ENCODE measurements at regions not wholly inside any gene's neighbourhood (a gene's known extent, or its start where the extent isn't known, plus 50 kb on each side); places are given as distances from the start of the nearest gene placed in this dataset.

DNA sequence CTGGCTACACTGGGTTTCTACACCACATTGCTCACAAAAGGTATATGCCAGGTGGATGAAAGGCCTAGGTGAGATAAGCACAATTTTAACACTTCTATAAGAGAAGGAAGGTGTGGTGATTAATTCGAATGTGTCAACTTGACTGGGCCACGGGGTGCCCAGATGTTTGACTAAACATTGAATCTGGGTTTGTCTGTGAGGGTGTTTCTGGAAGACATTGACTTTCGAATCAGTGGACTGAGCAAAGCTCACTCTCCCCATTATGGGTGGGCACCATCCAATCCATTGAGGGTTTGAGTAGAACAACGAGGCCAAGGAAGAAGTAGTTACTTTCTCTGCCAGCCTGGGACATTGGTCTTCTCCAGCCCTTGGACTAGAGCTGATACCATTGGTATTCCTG lies 78.2 kb upstream of the COL5A1 start:
- Mint-ChIP-seq H3K27ac (no peak overlapping the region), H3K36me3 (no peaks in the 10 kb centered on the region), H3K9me3 (peaks cover 17% of the 10 kb centered on the region), H3K4me3 (no peak overlapping the region), H3K4me1 (no peaks in the 10 kb centered on the region), H3K27me3 (ENCODE audit: low read depth) (no peaks in the 10 kb centered on the region)
- no peak for DNase-seq (ENCODE audit: low spot score in 2 of 2, unreplicated experiment in 2 of 2)
- no peak for TF ChIP-seq CTCF (IDR thresholded peaks at IDR 0.05; ENCODE audit: unreplicated experiment)

DNA sequence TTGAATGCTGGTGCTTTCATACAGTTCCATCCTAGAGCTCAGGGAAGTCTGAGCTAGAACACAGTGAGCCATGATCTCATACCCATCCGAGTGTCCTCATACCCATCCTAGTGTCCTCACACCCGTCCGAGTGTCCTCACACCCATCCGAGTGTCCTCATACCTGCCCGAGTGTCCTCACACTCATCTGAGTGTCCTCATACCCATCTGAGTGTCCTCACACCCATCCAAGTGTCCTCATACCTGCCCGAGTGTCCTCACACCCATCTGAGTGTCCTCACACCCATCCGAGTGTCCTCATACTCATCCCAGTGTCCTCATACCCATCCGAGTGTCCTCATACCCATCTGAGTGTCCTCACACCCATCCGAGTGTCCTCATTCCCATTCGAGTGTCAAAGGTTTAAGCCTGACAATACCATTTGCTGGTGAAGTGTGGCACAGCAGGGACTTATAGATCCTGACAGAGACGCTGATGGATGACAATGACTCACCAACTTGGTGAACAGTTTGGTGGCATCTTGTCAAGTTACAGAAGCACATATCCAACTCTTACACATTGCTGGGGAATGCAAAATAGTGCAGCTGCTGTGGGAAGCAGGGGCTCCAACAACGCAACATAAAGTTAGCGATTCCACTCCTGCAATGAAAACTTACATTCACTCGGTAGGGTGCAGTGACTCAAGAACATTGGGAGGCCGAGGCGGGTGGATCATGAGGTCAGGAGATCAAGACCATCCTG lies 77.0 kb upstream of the COL5A1 start:
- Mint-ChIP-seq H3K27me3 (ENCODE audit: low read depth) (no peaks in the 10 kb centered on the region), H3K4me1 (no peaks in the 10 kb centered on the region), H3K36me3 (no peaks in the 10 kb centered on the region), H3K27ac (no peak overlapping the region), H3K9me3 (peaks cover 17% of the 10 kb centered on the region), H3K4me3 (no peak overlapping the region)
- DNase-seq (ENCODE audit: low spot score in 2 of 2, unreplicated experiment in 2 of 2), result peak in 1 of 2 experiments; percentile 22
- TF ChIP-seq CTCF (IDR thresholded peaks at IDR 0.05; ENCODE audit: unreplicated experiment), result no peak

GRCh38 chr9:134565316-134565915 lies 76.2 kb upstream of the COL5A1 start:
- H3K36me3 Mint-ChIP-seq, result no peaks in the 10 kb centered on the region
- H3K4me1 Mint-ChIP-seq, result no peaks in the 10 kb centered on the region
- H3K27me3 Mint-ChIP-seq (ENCODE audit: low read depth), result no peaks in the 10 kb centered on the region
- peak in 1 of 2 experiments; percentile 3 for DNase-seq (ENCODE audit: low spot score in 2 of 2, unreplicated experiment in 2 of 2)
- no peak overlapping the region for H3K4me3 Mint-ChIP-seq
- peaks cover 17% of the 10 kb centered on the region for H3K9me3 Mint-ChIP-seq
- no peak for TF ChIP-seq CTCF (IDR thresholded peaks at IDR 0.05; ENCODE audit: unreplicated experiment)
- H3K27ac Mint-ChIP-seq, result no peak overlapping the region

DNA sequence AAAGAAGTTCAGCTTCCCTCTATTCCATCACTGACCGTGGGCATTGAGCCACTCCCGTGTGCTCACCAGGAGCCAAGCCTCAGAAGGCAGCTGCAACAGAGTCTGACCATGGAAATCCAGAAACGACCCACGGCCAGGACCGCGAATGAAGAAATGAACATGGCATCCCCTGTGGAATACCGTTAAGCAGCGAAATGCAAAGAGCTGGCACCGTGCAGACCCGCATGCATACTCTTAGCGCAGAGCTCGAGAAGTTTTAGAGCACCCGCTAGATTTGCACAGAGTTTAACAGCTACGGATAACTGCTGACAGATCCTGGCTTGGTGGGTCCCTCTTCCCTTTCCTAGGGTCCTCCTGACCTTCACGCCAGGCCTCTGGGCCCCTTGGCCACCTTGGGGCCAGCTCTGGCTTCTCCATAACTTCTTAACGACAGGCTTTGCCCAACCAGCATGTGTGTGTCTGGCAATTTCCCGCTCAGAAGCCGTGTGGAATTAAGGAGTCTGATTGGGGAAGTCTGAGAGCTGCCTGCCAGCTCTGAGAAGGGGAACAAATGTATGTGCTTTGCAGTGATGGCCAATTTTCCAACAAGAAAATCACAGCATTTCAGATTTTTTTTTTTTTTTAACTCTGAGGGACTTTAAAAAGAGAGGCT lies 75.3 kb upstream of the COL5A1 start:
- Mint-ChIP-seq H3K9me3 (peaks cover 17% of the 10 kb centered on the region), H3K27ac (no peak overlapping the region), H3K4me1 (no peaks in the 10 kb centered on the region), H3K36me3 (no peaks in the 10 kb centered on the region), H3K27me3 (ENCODE audit: low read depth) (no peaks in the 10 kb centered on the region), H3K4me3 (no peak overlapping the region)
- no peak for TF ChIP-seq CTCF (IDR thresholded peaks at IDR 0.05; ENCODE audit: unreplicated experiment)
- DNase-seq (ENCODE audit: low spot score in 2 of 2, unreplicated experiment in 2 of 2), result peak in 1 of 2 experiments; percentile 21

GRCh38 chr9:134566936-134567335 lies 74.7 kb upstream of the COL5A1 start:
- no peaks in the 10 kb centered on the region for H3K27me3 Mint-ChIP-seq (ENCODE audit: low read depth)
- H3K4me3 Mint-ChIP-seq, result no peak overlapping the region
- peak in 1 of 2 experiments; percentile 9 for DNase-seq (ENCODE audit: low spot score in 2 of 2, unreplicated experiment in 2 of 2)
- no peak for TF ChIP-seq CTCF (IDR thresholded peaks at IDR 0.05; ENCODE audit: unreplicated experiment)
- H3K9me3 Mint-ChIP-seq, result peaks cover 21% of the 10 kb centered on the region
- H3K27ac Mint-ChIP-seq, result no peak overlapping the region
- H3K36me3 Mint-ChIP-seq, result no peaks in the 10 kb centered on the region
- no peaks in the 10 kb centered on the region for H3K4me1 Mint-ChIP-seq

All from mesothelial cell of epicardium (in vitro differentiated cells).